ENCODE measurements at regions not wholly inside any gene's neighbourhood (a gene's known extent, or its start where the extent isn't known, plus 50 kb on each side); places are given as distances from the start of the nearest gene placed in this dataset.

DNA sequence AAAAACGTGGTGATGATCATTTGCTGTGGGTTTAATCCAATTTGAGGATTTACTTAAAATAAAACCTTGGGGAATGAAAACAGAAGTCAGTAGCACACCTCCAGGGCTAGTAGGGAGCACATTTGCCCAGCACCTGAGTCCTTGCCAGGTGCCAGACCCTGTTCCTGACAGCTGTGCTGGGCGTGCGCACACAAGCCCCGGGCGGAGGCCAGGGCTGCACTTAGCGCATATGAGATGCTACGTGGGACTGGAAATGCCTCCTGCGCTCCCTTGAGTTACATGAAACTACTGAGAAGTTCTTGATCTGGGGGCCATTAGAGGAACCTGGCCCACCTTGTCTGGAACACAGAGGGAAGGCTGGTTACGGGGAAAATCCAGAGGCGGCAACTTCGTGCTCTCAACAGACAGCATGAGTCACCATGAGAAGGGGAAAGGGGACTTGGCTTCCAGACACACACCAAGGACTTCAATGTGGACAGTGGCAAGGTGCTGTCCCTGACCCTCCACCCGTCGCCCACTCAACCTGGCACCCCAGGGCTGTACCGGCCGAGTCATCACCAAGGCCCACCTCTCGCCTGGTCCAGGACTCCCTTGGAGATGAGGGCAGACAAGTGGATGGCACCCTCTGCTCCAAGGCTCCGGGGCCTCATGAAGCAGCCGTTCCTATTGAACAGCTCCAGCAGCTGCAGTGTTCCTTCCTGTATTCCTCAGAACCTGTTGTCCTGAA lies 1468.6 kb downstream of the BRD1 start:
- no peaks in the 10 kb centered on the region for H3K27me3 ChIP-seq (ENCODE audit: insufficient read depth, low read length, poor library complexity, severe bottlenecking)
- no peaks in the 10 kb centered on the region for H3K36me3 Mint-ChIP-seq
- no peaks in the 10 kb centered on the region for H3K36me3 ChIP-seq (ENCODE audit: insufficient read depth, low read length)
- H3K4me3 ChIP-seq (ENCODE audit: low read length), result no peak overlapping the region
- DNase-seq, result no peak
- POLR2A ChIA-PET, result no interaction called here
- CTCF ChIA-PET, result no interaction called here
- H3K4me1 ChIP-seq (ENCODE audit: insufficient read depth, low read length), result no peaks in the 10 kb centered on the region
- peaks cover 6 to 8% of the 10 kb centered on the region in 2 donors for H3K27me3 Mint-ChIP-seq
- no peak overlapping the region for H3K4me3 Mint-ChIP-seq
- no peaks in the 10 kb centered on the region for H3K9me3 Mint-ChIP-seq
- H3K4me1 Mint-ChIP-seq, result no peaks in the 10 kb centered on the region
- no peak overlapping the region for H3K27ac Mint-ChIP-seq
- H3K27ac ChIP-seq (ENCODE audit: low read depth, low read length), result no peak overlapping the region
- H3K9me3 ChIP-seq (ENCODE audit: low read length), result no peaks in the 10 kb centered on the region

- CTCF ChIA-PET, result no interaction called here
- Mint-ChIP-seq H3K4me1 (no peaks in the 10 kb centered on the region), H3K9me3 (no peaks in the 10 kb centered on the region), H3K27me3 (peaks cover 8 to 9% of the 10 kb centered on the region in 2 donors), H3K4me3 (no peak overlapping the region), H3K36me3 (no peaks in the 10 kb centered on the region), H3K27ac (no peak overlapping the region)
- Histone ChIP-seq H3K4me3 (ENCODE audit: low read length) (no peak overlapping the region), H3K36me3 (ENCODE audit: insufficient read depth, low read length) (no peaks in the 10 kb centered on the region), H3K4me1 (ENCODE audit: insufficient read depth, low read length) (no peaks in the 10 kb centered on the region), H3K27ac (ENCODE audit: low read depth, low read length) (no peak overlapping the region), H3K9me3 (ENCODE audit: low read length) (no peaks in the 10 kb centered on the region), H3K27me3 (ENCODE audit: insufficient read depth, low read length, poor library complexity, severe bottlenecking) (no peaks in the 10 kb centered on the region)
- POLR2A ChIA-PET, result no interaction called here
- DNase-seq, result no peak
Measured at GRCh38 chr22:48357961-48358360, 1469.7 kb downstream of the BRD1 start.

- Mint-ChIP-seq H3K36me3 (no peaks in the 10 kb centered on the region), H3K4me3 (no peak overlapping the region), H3K27ac (no peak overlapping the region), H3K27me3 (peaks cover 8 to 9% of the 10 kb centered on the region in 2 donors), H3K4me1 (no peaks in the 10 kb centered on the region), H3K9me3 (no peaks in the 10 kb centered on the region)
- Histone ChIP-seq H3K9me3 (ENCODE audit: low read length) (no peaks in the 10 kb centered on the region), H3K4me3 (ENCODE audit: low read length) (no peak overlapping the region), H3K27me3 (ENCODE audit: insufficient read depth, low read length, poor library complexity, severe bottlenecking) (no peaks in the 10 kb centered on the region), H3K4me1 (ENCODE audit: insufficient read depth, low read length) (no peaks in the 10 kb centered on the region), H3K27ac (ENCODE audit: low read depth, low read length) (no peak overlapping the region), H3K36me3 (ENCODE audit: insufficient read depth, low read length) (no peaks in the 10 kb centered on the region)
- ChIA-PET POLR2A (no interaction called here), CTCF (no interaction called here)
- DNase-seq, result no peak
Measured at GRCh38 chr22:48357196-48357595, 1470.5 kb downstream of the BRD1 start.

GRCh38 chr22:48356731-48357130 lies 1470.9 kb downstream of the BRD1 start:
- no peak overlapping the region for H3K4me3 Mint-ChIP-seq
- H3K27me3 Mint-ChIP-seq, result peaks cover 8 to 9% of the 10 kb centered on the region in 2 donors
- Histone ChIP-seq H3K36me3 (ENCODE audit: insufficient read depth, low read length) (no peaks in the 10 kb centered on the region), H3K4me1 (ENCODE audit: insufficient read depth, low read length) (no peaks in the 10 kb centered on the region), H3K27me3 (ENCODE audit: insufficient read depth, low read length, poor library complexity, severe bottlenecking) (no peaks in the 10 kb centered on the region), H3K27ac (ENCODE audit: low read depth, low read length) (no peak overlapping the region), H3K9me3 (ENCODE audit: low read length) (no peaks in the 10 kb centered on the region), H3K4me3 (ENCODE audit: low read length) (no peak overlapping the region)
- ChIA-PET POLR2A (no interaction called here), CTCF (no interaction called here)
- H3K36me3 Mint-ChIP-seq, result no peaks in the 10 kb centered on the region
- H3K27ac Mint-ChIP-seq, result no peak overlapping the region
- no peaks in the 10 kb centered on the region for H3K9me3 Mint-ChIP-seq
- no peak for DNase-seq
- no peaks in the 10 kb centered on the region for H3K4me1 Mint-ChIP-seq

DNA sequence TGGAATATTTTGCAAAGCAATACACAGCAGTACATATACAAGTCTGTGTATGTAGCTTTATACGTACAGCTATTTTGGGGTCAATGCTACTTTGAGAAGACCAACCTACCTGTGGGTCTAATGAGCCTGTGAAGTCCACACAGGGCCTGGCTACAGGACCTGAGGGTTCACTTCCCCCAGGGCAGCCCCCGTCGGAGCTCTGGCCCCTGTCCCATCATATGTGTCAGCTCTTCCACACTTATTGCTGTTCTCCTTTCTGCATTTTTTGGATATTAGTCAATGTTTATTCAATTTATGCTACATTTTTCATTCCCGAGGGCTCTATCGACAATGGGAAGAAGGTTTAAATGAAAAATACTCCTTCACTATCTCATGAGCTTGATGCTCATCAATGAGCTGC lies 1473.6 kb downstream of the BRD1 start:
- no peak for DNase-seq
- no peaks in the 10 kb centered on the region for H3K4me1 ChIP-seq (ENCODE audit: insufficient read depth, low read length)
- no peaks in the 10 kb centered on the region for H3K9me3 ChIP-seq (ENCODE audit: low read length)
- Mint-ChIP-seq H3K9me3 (no peaks in the 10 kb centered on the region), H3K36me3 (no peaks in the 10 kb centered on the region), H3K27ac (no peak overlapping the region), H3K4me3 (no peak overlapping the region), H3K4me1 (no peaks in the 10 kb centered on the region), H3K27me3 (peaks cover 8 to 9% of the 10 kb centered on the region in 2 donors)
- POLR2A ChIA-PET, result no interaction called here
- H3K4me3 ChIP-seq (ENCODE audit: low read length), result no peak overlapping the region
- H3K36me3 ChIP-seq (ENCODE audit: insufficient read depth, low read length), result no peaks in the 10 kb centered on the region
- no peaks in the 10 kb centered on the region for H3K27me3 ChIP-seq (ENCODE audit: insufficient read depth, low read length, poor library complexity, severe bottlenecking)
- CTCF ChIA-PET, result no interaction called here
- H3K27ac ChIP-seq (ENCODE audit: low read depth, low read length), result no peak overlapping the region

GRCh38 chr22:48353116-48353947 lies 1474.3 kb downstream of the BRD1 start:
- no peak for DNase-seq
- Mint-ChIP-seq H3K27me3 (peaks cover 8 to 9% of the 10 kb centered on the region in 2 donors), H3K4me1 (no peaks in the 10 kb centered on the region), H3K36me3 (no peaks in the 10 kb centered on the region), H3K9me3 (no peaks in the 10 kb centered on the region), H3K4me3 (no peak overlapping the region), H3K27ac (no peak overlapping the region)
- H3K27ac ChIP-seq (ENCODE audit: low read depth, low read length), result no peak overlapping the region
- ChIA-PET CTCF (no interaction called here), POLR2A (no interaction called here)
- H3K4me1 ChIP-seq (ENCODE audit: insufficient read depth, low read length), result no peaks in the 10 kb centered on the region
- no peaks in the 10 kb centered on the region for H3K36me3 ChIP-seq (ENCODE audit: insufficient read depth, low read length)
- no peak overlapping the region for H3K4me3 ChIP-seq (ENCODE audit: low read length)
- H3K27me3 ChIP-seq (ENCODE audit: insufficient read depth, low read length, poor library complexity, severe bottlenecking), result no peaks in the 10 kb centered on the region
- no peaks in the 10 kb centered on the region for H3K9me3 ChIP-seq (ENCODE audit: low read length)

GRCh38 chr22:48352086-48352911 lies 1475.4 kb downstream of the BRD1 start:
- ChIA-PET POLR2A (no interaction called here), CTCF (no interaction called here)
- H3K4me1 ChIP-seq (ENCODE audit: insufficient read depth, low read length), result no peaks in the 10 kb centered on the region
- no peaks in the 10 kb centered on the region for H3K27me3 ChIP-seq (ENCODE audit: insufficient read depth, low read length, poor library complexity, severe bottlenecking)
- Mint-ChIP-seq H3K27ac (no peak overlapping the region), H3K4me1 (no peaks in the 10 kb centered on the region), H3K4me3 (no peak overlapping the region), H3K27me3 (peaks cover 8 to 9% of the 10 kb centered on the region in 2 donors), H3K9me3 (no peaks in the 10 kb centered on the region), H3K36me3 (no peaks in the 10 kb centered on the region)
- H3K4me3 ChIP-seq (ENCODE audit: low read length), result no peak overlapping the region
- no peaks in the 10 kb centered on the region for H3K36me3 ChIP-seq (ENCODE audit: insufficient read depth, low read length)
- H3K27ac ChIP-seq (ENCODE audit: low read depth, low read length), result no peak overlapping the region
- no peak for DNase-seq
- no peaks in the 10 kb centered on the region for H3K9me3 ChIP-seq (ENCODE audit: low read length)

Measured in CD8-positive, alpha-beta memory T cell (primary cell).